SKM-1 (cell line): ENCODE measurements at regions not wholly inside any gene's neighbourhood (a gene's known extent, or its start where the extent isn't known, plus 50 kb on each side); places are given as distances from the start of the nearest gene placed in this dataset.
A peak's percentile ranks its signal among the peaks of the same experiment; 100 is the strongest.

Experiments
- DNase-seq: peaks from one replicate; lab custom pipeline; 2025; ENCODE audit not compliant: unreplicated experiment; lab: John Stamatoyannopoulos, UW

DNA sequence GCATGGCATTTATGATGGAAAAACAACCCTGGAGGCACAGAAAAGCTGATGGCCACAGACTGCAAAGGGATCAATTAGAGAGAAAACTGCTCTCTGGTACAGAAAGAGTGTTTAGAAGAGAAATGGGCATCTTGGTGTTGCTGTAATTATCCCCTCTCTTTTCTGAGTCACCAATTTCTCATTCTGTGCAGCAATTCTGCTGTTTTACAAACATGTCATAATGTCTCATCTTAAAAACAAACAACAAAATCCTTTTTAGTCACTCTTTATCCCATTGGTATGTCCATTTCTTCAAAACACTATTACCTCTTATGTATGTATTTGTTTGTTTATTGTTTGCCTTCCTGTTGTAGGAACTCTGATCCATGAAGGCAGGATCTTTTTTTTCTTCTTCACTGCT lies 73.9 kb upstream of the HK2 start:
- DNase-seq = no peak

DNA sequence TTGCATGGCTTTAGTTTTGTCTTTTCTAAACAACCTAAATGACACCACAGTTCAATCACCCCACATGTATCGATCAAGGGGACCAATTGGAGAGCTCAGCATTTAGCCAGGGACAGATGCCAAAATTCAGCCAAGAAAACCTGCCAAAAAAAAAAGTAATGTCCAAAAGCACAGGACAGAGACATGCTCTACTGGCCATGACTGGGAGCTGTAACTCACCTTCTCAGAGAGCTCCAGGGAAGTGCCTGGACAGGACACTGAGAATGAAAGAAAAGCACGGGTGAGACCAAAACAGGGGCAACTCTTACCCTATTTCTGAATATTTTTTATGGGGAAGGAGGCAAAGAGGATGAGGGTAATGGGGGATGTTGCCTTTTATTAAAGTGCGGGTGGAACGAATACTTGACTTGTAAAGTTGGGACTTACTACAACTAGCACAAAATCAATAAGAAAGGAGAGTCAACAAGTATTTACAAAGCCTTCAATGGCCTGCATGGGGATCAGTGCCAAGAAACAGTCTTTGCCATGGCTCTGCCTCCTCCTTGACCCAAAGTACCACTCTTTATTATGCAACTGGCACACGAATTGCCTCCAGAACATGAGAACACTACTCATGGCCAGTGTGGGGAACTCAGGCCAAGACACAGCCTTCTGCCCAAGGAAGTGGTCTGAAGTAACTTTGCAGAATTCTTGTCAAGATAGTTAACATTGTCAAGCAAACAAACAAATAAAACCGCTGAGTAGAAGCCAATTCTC lies 72.9 kb upstream of the HK2 start:
- DNase-seq = no peak

DNA sequence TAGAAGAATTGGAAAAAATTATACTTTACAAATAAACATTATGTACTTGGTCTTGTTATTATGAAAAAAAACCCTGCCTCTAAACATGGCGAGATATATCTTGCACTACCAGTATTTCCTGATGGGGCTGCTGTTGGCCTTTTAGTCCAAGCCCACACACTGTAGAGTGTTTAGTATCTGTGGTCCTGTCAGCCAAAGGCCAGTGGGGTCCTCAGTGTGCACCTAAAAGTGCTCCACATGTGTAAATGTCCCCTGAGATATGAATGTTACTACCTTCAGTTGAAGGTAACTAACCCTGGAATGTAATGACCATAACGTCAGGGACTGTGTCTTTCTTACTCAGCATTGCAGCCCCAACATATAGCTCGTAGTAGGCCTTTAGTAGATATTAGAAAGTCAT lies 71.1 kb upstream of the HK2 start:
- no peak for DNase-seq

DNA sequence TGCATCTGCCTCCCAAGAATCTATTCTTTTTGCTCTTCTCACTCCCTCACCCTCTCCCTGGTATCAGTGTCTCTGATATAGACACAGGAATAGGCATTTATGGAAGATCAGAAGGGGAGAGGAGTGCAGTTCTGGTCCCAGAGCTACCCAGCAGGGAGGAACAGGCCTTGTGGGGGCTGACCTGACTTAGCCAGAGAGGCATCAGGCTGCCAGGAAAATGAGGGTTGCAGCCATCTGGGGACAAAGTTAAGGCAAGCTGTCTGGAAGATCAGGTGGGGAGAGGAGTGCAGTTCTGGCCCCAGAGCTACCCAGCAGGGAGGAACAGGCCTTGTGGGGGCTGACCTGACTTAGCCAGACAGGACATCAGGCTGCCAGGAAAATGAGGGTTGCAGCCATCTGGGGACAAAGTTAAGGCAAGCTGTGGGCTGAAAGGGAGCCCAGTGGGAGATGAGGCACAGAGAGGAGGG lies 69.9 kb upstream of the HK2 start:
- no peak for DNase-seq

DNA sequence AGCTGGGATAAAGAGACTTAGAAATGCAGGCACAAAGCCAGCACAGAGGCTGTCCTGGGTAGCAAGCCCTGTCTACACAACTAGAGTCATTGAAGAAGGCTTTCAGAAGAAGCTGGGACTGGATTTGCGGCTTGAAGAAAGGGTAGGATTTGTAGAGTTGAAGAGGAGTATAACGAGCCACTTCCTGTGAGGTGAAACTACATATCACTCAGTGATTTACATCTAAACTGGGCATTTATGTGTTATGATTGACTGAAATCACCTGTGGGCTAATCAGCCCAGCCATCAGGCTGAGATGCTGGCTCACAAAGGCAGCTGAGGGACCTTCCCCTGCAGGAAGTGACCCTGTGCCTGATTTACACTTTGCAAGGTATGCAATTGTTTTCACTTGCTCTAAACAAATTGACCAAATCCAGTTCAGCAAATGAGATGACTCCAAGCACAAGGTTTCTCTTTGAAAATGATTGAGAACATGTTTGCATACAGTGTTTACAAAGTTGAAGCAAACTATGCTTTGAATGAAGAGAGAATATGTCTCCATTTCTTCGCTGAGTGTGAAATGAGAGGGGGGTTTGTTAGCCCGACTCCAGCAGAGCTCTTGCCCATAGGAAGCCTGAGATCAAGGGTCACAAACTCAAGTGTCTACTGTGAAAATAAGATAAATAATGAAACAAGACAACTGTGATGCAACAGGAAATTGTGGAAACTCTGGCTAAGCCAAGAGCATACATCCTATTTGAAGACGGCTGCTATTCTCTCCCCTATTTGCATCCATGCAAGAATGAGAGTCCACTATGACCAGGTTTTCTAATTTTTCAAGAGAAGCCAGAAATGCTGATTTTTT lies 69.3 kb upstream of the HK2 start:
- peak; percentile 22 for DNase-seq

DNA sequence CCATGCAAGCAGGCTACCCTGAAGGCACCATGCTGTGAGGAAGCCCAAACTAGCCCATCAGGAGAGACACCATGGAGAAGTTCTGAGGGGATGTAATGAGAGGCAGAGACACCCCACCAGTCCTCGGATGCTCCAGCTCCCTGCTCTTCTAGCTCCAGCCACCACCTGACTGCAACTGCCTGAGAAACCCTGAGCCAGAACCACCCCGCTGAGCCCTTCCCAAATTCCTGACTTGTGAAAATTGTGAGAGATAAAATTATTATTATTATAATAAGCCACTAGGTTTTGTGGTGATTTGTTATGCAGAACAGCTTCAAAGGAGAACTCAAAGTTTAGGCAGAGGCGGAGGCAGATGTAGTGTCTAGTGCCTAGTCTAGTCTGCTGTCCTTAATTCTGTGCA lies 67.1 kb upstream of the HK2 start:
- DNase-seq = no peak

DNA sequence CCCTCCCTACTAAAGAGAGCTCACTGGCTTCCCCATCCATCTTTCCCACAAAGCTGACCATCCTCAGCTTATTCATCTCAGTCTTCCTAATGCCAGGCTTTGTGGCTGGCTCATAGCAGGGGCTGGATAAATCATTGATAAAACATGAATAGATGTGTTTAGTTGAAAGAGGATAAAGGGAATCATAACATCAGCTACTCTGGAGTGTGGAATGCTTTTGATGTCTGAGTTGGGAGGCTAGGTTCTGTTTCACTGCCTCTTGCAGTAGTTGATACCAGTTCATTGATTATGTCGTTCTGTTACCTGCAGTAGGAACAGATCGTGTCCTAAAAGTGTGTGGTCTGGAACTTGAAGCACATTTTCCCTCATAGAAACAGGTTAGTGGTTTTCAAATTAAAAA lies 66.3 kb upstream of the HK2 start:
- DNase-seq = no peak

DNA sequence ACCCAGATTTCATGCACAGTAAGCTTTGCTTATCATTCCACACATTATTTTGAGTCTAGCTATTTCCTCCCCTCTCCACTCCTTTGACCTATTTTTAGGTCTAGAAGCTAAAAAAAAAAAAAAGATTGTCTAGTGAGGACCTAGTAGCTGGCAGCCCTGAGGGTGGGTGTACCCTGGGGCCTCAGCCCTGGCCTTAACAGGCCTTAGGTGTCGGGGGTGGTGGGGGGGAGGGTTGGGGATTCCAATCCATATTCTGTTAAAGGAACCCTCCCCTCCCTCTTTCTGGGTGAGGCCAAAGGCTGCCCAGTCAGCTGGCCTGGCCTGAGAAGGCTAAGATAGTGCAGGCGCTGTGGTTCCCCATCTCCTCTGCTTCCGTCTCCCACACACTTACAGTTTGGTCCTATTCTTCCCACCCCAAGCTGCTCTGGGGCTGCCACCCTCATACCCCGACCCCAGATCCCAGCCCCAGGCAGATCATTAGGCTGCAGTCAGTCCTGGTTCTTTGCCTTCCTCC lies 65.5 kb upstream of the HK2 start:
- no peak for DNase-seq

DNA sequence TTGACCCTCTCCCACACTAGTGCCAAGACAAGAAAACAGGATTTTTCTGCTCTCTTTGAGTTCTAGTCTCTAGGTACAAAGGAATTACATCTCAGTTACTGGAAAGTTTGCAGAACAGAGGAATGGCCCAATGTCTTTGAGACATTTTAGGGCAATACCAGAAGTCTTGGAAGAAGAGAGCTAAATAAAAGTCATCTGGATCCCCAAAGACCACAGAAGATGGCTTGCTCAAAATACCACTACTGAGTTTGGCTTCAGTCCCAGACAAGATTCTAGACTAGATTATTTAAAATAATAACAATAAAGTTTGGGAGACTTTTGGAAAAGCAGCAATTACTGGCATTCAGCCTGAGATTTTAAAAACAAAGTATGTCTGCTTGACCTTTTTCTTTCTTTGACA lies 61.9 kb upstream of the HK2 start:
- no peak for DNase-seq

DNA sequence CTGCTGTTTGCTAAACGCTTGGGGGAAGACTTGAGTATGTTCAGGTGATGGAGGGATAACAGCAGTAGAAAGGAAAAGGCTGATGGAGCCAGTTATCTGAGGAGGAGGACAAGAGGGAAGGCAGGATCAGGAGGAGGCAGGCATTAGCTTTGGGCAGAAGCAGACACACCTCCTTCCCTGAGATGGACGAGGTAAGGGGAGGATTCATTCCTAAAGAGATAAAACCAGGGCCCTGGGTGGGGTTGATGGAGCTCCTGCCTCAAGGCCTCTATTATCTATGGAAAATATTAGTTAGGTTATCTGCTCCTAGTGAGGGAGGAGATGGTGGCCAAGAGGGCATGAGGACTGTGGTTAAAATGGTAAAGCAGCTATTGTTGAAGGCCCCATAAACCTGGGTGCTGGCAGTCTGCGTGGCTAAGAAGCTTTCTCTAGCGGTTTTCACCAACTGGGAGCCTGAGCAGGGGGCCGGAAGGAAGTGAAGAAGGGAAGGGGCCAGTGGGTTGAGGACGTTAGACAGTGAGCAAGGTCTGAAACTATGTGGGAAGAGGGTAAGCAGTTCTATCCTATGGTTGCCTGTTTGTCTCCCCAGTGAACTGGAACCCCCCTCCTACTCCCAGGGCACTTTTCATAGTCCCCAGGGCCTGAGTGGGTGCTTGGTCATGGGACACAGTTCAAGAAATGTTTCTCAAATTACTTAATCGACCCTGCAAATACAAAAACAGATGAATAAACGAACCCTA lies 56.6 kb upstream of the HK2 start:
- no peak for DNase-seq

DNA sequence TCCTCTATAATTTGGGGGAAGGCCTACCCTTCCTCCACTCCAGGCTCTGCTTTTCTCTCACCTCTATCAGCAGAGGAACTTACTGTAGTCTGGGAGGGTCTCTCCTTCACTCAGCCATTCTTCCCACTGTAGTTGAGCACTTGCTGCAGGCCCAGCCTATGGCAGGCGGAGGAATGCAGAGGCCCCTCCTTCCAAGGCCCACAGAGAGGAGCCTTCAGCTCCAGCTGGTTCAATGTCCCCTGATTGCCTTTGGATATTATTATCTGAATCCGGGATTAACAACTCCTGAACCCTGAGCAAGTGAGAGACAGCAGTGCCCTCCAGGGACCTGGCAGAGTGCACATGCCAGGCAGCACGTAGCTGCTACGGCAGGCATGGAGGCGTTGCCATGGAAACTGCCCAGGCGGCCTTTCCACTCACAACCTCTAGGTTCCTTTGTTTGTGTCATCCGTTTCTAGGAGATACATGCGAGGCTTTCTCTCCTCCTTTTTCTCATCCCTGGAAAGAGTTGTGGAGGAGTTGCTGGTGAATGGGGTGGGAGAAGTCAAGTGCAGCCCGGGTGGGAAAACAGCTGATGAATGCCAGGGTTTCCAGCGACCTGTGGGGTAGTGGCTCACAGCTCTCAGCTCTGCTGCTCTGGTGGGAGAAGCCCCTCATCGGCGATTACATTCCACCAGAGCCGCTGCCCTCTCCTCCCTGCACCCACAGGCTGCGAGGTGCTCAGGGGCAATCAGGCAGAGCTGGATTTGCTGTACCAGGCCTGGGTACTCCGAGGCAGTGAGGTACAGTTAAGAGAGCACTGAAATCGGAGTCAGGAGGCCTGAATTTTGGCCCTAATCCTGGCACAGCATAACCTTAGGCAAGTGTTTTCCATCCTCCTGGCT lies 55.3 kb upstream of the HK2 start:
- no peak for DNase-seq

DNA sequence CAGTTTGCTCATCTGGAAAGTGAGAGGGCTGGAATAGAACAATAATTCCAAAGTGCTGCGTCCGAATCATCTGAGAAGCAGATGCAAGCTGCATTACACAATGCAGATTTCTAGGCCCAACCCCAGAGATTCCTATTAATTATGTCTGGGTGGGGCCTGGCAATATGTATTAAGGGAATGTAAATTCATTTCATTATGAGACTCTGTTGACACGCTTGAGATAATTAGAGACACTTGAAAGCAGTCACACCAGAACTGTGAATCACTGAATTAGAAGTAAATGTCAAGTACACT lies 54.7 kb upstream of the HK2 start:
- DNase-seq = no peak

DNA sequence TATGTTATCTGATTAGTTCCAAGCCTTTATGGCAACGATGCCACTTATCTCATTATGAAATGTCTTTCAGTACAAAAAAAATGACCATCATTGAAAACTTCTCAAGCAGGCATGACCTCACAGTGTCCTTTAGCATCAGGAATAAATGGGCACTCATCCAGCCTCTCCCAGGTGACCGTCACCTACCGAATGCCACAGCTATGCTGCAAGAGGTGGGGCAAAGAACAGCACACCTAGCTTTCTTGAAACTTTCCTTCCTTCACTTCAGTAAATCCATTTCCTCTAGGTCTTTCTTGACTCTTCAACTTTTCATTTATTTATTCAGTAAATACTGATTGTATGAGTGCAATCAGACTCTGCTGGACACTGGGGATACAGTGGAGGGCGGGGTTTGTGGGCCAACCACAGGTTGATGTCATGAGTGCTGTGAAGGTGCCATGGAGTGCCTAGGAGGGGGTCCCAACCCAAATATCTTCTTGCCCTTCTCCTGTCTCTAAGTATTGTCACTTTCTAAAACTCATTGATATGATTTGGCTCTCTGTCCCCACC lies 54.3 kb upstream of the HK2 start:
- DNase-seq = no peak
